AG04450 (cell line): ENCODE measurements at regions not wholly inside any gene's neighbourhood (a gene's known extent, or its start where the extent isn't known, plus 50 kb on each side); places are given as distances from the start of the nearest gene placed in this dataset.

Experiments
- CTCF ChIA-PET: fragments of 300-600, 350-600 bp; formaldehyde crosslinking; extraction: SDS; loops from one replicate; lab custom pipeline; 2022; ENCODE audit warnings: antibody characterized with exemption, inconsistent platforms; lab: Charles Lee
- POLR2A ChIA-PET: fragments of 350-600 bp; formaldehyde crosslinking; extraction: SDS; loops from one replicate; lab custom pipeline; 2021; ENCODE audit warnings: antibody characterized with exemption, inconsistent platforms; lab: Yijun Ruan, JAX
- DNase-seq: peaks from one replicate; pipeline ENCODE4 v3.0.0-alpha.2; 2011; ENCODE audit warnings: low read depth, low spot score
- H3K27ac ChIP-seq: one replicate; pipeline ENCODE4 v1.5.1; 2012; ENCODE audit warnings: low read depth, low read length, control low read depth
- H3K27me3 ChIP-seq: one replicate; pipeline ENCODE4 v1.6.0; 2012; ENCODE audit warnings: low read length; ENCODE audit not compliant: control insufficient read depth, insufficient read depth
- H3K4me3 ChIP-seq: 2 replicates; pipeline ENCODE4 v1.5.1; 2011; ENCODE audit warnings: mild to moderate bottlenecking, low read depth, low read length, control low read depth
- H3K9me3 ChIP-seq: 2 replicates; pipeline ENCODE4 v1.5.1; 2012; ENCODE audit warnings: low read length; ENCODE audit not compliant: control insufficient read depth, insufficient read depth
- TF ChIP-seq, protein P1 (sequence below): IDR thresholded peaks from 2 replicates; pipeline ENCODE4 v1.5.1; 2011; ENCODE audit warnings: low read depth, low read length, control low read depth, inconsistent platforms

DNA sequence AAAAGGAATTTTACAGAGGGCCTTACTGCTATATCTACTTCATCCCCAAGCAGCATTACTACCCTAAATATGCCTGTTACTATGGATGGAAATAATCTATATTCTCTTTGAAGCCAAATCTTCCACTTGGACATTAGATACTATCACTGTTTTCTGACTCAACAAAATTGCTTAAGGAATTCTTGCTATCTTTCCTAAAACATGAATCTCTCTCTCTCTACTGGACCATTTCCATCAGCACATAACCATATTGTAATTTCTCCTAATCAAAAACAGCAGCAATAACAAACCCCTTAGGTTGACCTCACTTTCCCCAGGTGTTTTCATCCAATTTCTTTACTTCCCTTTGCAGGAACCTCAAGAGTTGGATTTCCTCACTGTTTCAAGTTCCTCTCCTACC lies 67.9 kb upstream of the BLID start:
- H3K9me3 ChIP-seq, result peaks cover 8% of the 10 kb centered on the region; the same call in 1 of the 2 replicates
- H3K27me3 ChIP-seq, result no peaks in the 10 kb centered on the region
- no peak overlapping the region for H3K27ac ChIP-seq
- POLR2A ChIA-PET, result no interaction called here
- TF ChIP-seq, protein P1, sequence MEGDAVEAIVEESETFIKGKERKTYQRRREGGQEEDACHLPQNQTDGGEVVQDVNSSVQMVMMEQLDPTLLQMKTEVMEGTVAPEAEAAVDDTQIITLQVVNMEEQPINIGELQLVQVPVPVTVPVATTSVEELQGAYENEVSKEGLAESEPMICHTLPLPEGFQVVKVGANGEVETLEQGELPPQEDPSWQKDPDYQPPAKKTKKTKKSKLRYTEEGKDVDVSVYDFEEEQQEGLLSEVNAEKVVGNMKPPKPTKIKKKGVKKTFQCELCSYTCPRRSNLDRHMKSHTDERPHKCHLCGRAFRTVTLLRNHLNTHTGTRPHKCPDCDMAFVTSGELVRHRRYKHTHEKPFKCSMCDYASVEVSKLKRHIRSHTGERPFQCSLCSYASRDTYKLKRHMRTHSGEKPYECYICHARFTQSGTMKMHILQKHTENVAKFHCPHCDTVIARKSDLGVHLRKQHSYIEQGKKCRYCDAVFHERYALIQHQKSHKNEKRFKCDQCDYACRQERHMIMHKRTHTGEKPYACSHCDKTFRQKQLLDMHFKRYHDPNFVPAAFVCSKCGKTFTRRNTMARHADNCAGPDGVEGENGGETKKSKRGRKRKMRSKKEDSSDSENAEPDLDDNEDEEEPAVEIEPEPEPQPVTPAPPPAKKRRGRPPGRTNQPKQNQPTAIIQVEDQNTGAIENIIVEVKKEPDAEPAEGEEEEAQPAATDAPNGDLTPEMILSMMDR, result no peak
- CTCF ChIA-PET, result no interaction called here
- no peak overlapping the region for H3K4me3 ChIP-seq
- DNase-seq, result no peak

DNA sequence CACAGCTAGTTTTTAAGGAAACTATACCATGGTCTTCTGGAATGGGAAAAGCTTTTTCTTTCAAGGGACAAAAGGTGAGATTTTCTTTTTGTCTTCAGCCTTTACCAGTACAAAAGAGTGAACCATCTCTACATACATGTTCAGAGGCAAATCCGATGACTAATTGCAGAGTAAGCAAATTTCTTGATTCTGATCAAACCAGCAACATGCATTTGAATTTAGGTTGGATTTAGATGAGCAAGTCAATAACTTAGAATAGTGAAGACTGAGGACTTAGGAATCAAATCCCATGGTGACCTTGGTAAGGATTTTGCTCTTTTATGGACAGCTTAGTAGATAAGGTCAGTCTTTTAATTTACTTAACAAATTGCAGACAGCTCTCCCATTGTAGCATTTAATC lies 65.9 kb upstream of the BLID start:
- ChIA-PET POLR2A (interaction anchor here (2.9 kb wide), 1 partner anchor 21 kb away, joined by 17 read pairs; no protein-coding TSS in a partner anchor), CTCF (interaction anchor here (1.7 to 2.3 kb wide), 2 partner anchors 20 to 527 kb away, joined by 5 to 9 read pairs; no protein-coding TSS in a partner anchor)
- no peak overlapping the region for H3K27ac ChIP-seq
- H3K4me3 ChIP-seq, result no peak overlapping the region
- H3K9me3 ChIP-seq, result peaks cover 8% of the 10 kb centered on the region; the same call in 1 of the 2 replicates
- no peaks in the 10 kb centered on the region for H3K27me3 ChIP-seq
- no peak for DNase-seq
- TF ChIP-seq, protein P1, result no peak

DNA sequence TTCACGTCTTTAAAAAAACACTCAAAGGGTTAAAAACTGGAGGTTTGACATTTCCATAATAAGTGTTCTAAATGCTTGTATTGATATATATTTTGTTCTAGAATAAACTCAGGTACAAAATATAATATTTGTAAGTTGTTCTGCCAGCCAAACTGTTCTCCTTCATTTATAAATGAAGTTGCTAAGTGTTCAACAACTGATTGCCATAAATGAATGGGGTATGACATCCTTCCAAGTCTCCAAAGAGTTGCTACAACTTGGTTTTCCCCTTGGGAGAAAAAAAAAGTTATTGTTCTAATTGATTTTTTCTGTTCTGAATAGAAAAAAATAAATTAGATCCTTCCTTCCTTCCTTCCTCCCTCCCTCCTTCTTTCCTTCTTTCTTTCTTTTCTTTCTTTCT lies 65.4 kb upstream of the BLID start:
- Histone ChIP-seq H3K9me3 (peaks cover 8% of the 10 kb centered on the region; the same call in 1 of the 2 replicates), H3K27ac (no peak overlapping the region), H3K4me3 (no peak overlapping the region), H3K27me3 (no peaks in the 10 kb centered on the region)
- ChIA-PET POLR2A (interaction anchor here (2.1 to 2.9 kb wide), 2 partner anchors 13 to 21 kb away, joined by 7 to 17 read pairs; no protein-coding TSS in a partner anchor), CTCF (interaction anchor here (1.1 to 2.3 kb wide), 3 partner anchors 8 to 526 kb away, joined by 4 to 9 read pairs (median 5); no protein-coding TSS in a partner anchor)
- TF ChIP-seq, protein P1, result no peak
- no peak for DNase-seq

DNA sequence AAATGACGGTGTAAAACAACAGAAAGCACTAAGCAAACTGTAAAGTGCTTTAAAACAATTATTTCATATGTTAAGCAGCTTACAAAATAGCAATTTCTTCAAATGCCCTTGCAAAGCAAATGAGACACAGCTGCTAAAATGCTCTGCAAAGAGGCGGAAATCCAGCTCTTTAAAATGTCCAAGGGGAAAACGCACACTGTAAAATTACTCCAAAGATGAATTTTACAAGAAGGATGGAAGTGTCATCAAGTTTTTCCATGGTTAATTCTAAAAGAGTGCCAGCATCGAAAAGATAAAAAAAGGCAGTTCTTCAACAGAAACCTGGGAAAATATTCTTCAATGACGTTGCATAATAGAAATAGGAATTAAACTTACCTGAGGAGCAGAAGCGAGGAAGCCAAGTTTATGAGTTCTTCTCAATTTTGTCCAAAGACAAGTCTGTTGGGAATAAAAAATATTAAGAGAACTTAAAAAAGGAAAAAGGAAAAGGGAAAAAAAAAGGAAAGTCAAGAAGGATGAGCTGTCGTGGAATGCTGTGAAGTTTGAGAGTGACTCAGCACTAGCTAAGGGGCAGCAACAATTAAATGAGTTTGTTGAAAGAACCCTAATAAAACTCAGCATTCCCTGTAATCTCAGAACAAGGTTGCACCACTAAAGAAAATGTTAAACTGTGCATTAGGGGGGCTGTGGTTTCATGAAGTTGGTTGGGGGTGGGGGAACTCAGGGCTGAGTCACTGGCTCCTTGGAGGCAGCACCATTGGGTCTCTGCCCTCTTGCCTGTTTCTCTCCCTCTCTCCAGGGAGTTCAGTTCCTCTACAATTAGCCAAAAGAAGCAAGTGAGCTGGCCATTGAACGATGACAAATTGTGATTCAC lies 64.2 kb upstream of the BLID start:
- TF ChIP-seq, protein P1, result no peak
- Histone ChIP-seq H3K27ac (peak overlapping the region; percentile 89), H3K9me3 (peaks cover 4% of the 10 kb centered on the region; the same call in 1 of the 2 replicates), H3K4me3 (peak overlapping the region; percentile 68), H3K27me3 (no peaks in the 10 kb centered on the region)
- POLR2A ChIA-PET, result interaction anchor here (0.6 to 2.9 kb wide), 14 partner anchors 9 to 244 kb away, joined by 3 to 17 read pairs (median 6); no protein-coding TSS in a partner anchor
- CTCF ChIA-PET, result interaction anchor here (1.0 to 2.3 kb wide), 7 partner anchors 9 to 525 kb away, joined by 3 to 9 read pairs (median 4); no protein-coding TSS in a partner anchor
- DNase-seq, result peak; percentile 85

DNA sequence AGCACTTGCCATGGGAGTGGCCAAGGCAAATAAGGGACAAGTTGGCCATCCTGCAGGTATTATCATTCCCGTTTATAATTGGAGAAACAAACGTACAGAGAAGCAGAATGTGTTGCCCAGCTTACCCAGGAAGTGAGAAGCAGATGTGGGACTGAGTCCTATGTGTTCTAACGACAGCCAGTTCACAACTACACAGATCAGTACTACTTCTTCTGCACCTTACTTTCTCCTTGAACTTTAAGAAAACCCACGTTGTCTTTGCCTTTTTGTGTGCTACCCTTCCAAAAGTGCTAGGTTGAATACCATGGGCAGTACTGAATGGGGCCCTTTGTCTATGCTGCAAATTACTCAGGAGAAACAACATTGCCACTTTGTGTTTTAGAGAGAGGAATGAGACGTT lies 62.8 kb upstream of the BLID start:
- ChIA-PET POLR2A (interaction anchor here (2.9 kb wide), 1 partner anchor 24 kb away, joined by 17 read pairs; no protein-coding TSS in a partner anchor), CTCF (interaction anchor here (1.9 kb wide), 1 partner anchor 24 kb away, joined by 6 read pairs; no protein-coding TSS in a partner anchor)
- TF ChIP-seq, protein P1, result no peak
- H3K27ac ChIP-seq, result peak overlapping the region; percentile 89
- DNase-seq, result no peak
- H3K27me3 ChIP-seq, result no peaks in the 10 kb centered on the region
- H3K9me3 ChIP-seq, result no peaks in the 10 kb centered on the region
- H3K4me3 ChIP-seq, result peak overlapping the region; percentile 68
